Activated naive CD4-positive, alpha-beta T cell treated with anti-CD3 and anti-CD28 coated beads for 36 hours (primary cell): ENCODE measurements at regions not wholly inside any gene's neighbourhood (a gene's known extent, or its start where the extent isn't known, plus 50 kb on each side); places are given as distances from the start of the nearest gene placed in this dataset.

ENCODE experiments used
- CTCF ChIA-PET: fragments of 350-600 bp; sonication (Branson Sonifier 250); formaldehyde crosslinking; loops from one replicate; lab custom pipeline; 2021; ENCODE audit warnings: antibody characterized with exemption; lab: Charles Lee
- DNase-seq: peaks from one replicate; pipeline ENCODE4 v3.0.0-alpha.2; 2020
- H3K27ac Mint-ChIP-seq: one replicate; pipeline ENCODE4 v1.8.0; 2021; ENCODE audit warnings: mild to moderate bottlenecking, mixed read lengths
- H3K27me3 Mint-ChIP-seq: one replicate; pipeline ENCODE4 v1.8.0; 2021; ENCODE audit warnings: low read depth, mixed read lengths
- H3K36me3 Mint-ChIP-seq: one replicate; pipeline ENCODE4 v1.8.0; 2021; ENCODE audit warnings: low read depth, mixed read lengths
- H3K4me1 Mint-ChIP-seq: one replicate; pipeline ENCODE4 v1.8.0; 2021; ENCODE audit warnings: low read depth, mixed read lengths
- H3K4me3 Mint-ChIP-seq: one replicate; pipeline ENCODE4 v1.8.0; 2021; ENCODE audit warnings: mild to moderate bottlenecking, moderate library complexity, mixed read lengths
- H3K9me3 Mint-ChIP-seq: one replicate; pipeline ENCODE4 v1.8.0; 2021; ENCODE audit warnings: mixed read lengths
- intact Hi-C: fragments of 100-400 bp; cut with micrococcal nuclease; formaldehyde crosslinking; loops from one replicate; pipeline ENCODE4 v1.15.1; 2023

- CTCF ChIA-PET: no interaction called here
- Mint-ChIP-seq H3K27ac (no peak overlapping the region), H3K4me3 (no peak overlapping the region), H3K36me3 (peaks cover 4% of the 10 kb centered on the region), H3K9me3 (peaks cover 19% of the 10 kb centered on the region), H3K27me3 (no peaks in the 10 kb centered on the region), H3K4me1 (no peaks in the 10 kb centered on the region)
- intact Hi-C loops: no loop called here
- no peak for DNase-seq
Measured at GRCh38 chr20:12294678-12295077, 377.0 kb downstream of the BTBD3 start.

GRCh38 chr20:12305188-12305950 is 387.7 kb downstream of the BTBD3 start:
- H3K36me3 Mint-ChIP-seq: no peaks in the 10 kb centered on the region
- no peaks in the 10 kb centered on the region for H3K4me1 Mint-ChIP-seq
- intact Hi-C loops: no loop called here
- peaks cover 13% of the 10 kb centered on the region for H3K9me3 Mint-ChIP-seq
- no peaks in the 10 kb centered on the region for H3K27me3 Mint-ChIP-seq
- CTCF ChIA-PET: no interaction called here
- DNase-seq: no peak
- H3K4me3 Mint-ChIP-seq: no peak overlapping the region
- H3K27ac Mint-ChIP-seq: no peak overlapping the region

- CTCF ChIA-PET: no interaction called here
- Mint-ChIP-seq H3K9me3 (peaks cover 15% of the 10 kb centered on the region), H3K36me3 (no peaks in the 10 kb centered on the region), H3K4me3 (no peak overlapping the region), H3K27me3 (no peaks in the 10 kb centered on the region), H3K27ac (no peak overlapping the region), H3K4me1 (no peaks in the 10 kb centered on the region)
- intact Hi-C loops: no loop called here
- no peak for DNase-seq
Measured at GRCh38 chr20:12306107-12306506, 388.4 kb downstream of the BTBD3 start.

- no peak overlapping the region for H3K27ac Mint-ChIP-seq
- DNase-seq: no peak
- H3K4me3 Mint-ChIP-seq: no peak overlapping the region
- no peaks in the 10 kb centered on the region for H3K27me3 Mint-ChIP-seq
- intact Hi-C loops: no loop called here
- H3K36me3 Mint-ChIP-seq: no peaks in the 10 kb centered on the region
- no peaks in the 10 kb centered on the region for H3K4me1 Mint-ChIP-seq
- H3K9me3 Mint-ChIP-seq: peaks cover 5% of the 10 kb centered on the region
- CTCF ChIA-PET: no interaction called here
Measured at GRCh38 chr20:12311094-12311865, 393.6 kb downstream of the BTBD3 start.

GRCh38 chr20:12315652-12316051 is 398.0 kb downstream of the BTBD3 start:
- CTCF ChIA-PET: no interaction called here
- H3K9me3 Mint-ChIP-seq: peaks cover 3% of the 10 kb centered on the region
- intact Hi-C loops: no loop called here
- no peak for DNase-seq
- no peak overlapping the region for H3K27ac Mint-ChIP-seq
- no peaks in the 10 kb centered on the region for H3K4me1 Mint-ChIP-seq
- no peaks in the 10 kb centered on the region for H3K36me3 Mint-ChIP-seq
- no peaks in the 10 kb centered on the region for H3K27me3 Mint-ChIP-seq
- no peak overlapping the region for H3K4me3 Mint-ChIP-seq

- Mint-ChIP-seq H3K4me1 (no peaks in the 10 kb centered on the region), H3K9me3 (peaks cover 2% of the 10 kb centered on the region), H3K27ac (no peak overlapping the region), H3K27me3 (no peaks in the 10 kb centered on the region), H3K36me3 (no peaks in the 10 kb centered on the region), H3K4me3 (no peak overlapping the region)
- no peak for DNase-seq
- CTCF ChIA-PET: no interaction called here
- intact Hi-C loops: no loop called here
Measured at GRCh38 chr20:12316794-12317193, 399.1 kb downstream of the BTBD3 start.

- H3K4me3 Mint-ChIP-seq: no peak overlapping the region
- H3K27ac Mint-ChIP-seq: no peak overlapping the region
- intact Hi-C loops: no loop called here
- no peak for DNase-seq
- CTCF ChIA-PET: no interaction called here
- H3K9me3 Mint-ChIP-seq: peaks cover 2% of the 10 kb centered on the region
- no peaks in the 10 kb centered on the region for H3K27me3 Mint-ChIP-seq
- H3K4me1 Mint-ChIP-seq: no peaks in the 10 kb centered on the region
- no peaks in the 10 kb centered on the region for H3K36me3 Mint-ChIP-seq
Measured at GRCh38 chr20:12317433-12317832, 399.7 kb downstream of the BTBD3 start.

- Mint-ChIP-seq H3K27ac (no peak overlapping the region), H3K4me3 (no peak overlapping the region), H3K27me3 (no peaks in the 10 kb centered on the region), H3K9me3 (peaks cover 2% of the 10 kb centered on the region), H3K4me1 (no peaks in the 10 kb centered on the region), H3K36me3 (no peaks in the 10 kb centered on the region)
- no peak for DNase-seq
- CTCF ChIA-PET: no interaction called here
- intact Hi-C loops: no loop called here
Measured at GRCh38 chr20:12318043-12318442, 400.4 kb downstream of the BTBD3 start.

GRCh38 chr20:12321736-12322135 is 404.0 kb downstream of the BTBD3 start:
- Mint-ChIP-seq H3K9me3 (peaks cover 2% of the 10 kb centered on the region), H3K36me3 (no peaks in the 10 kb centered on the region), H3K4me3 (no peak overlapping the region), H3K27me3 (no peaks in the 10 kb centered on the region), H3K27ac (no peak overlapping the region), H3K4me1 (no peaks in the 10 kb centered on the region)
- intact Hi-C loops: no loop called here
- DNase-seq: no peak
- CTCF ChIA-PET: no interaction called here

GRCh38 chr20:12327205-12327604 is 409.5 kb downstream of the BTBD3 start:
- Mint-ChIP-seq H3K9me3 (peaks cover 4% of the 10 kb centered on the region), H3K27me3 (no peaks in the 10 kb centered on the region)
- CTCF ChIA-PET: no interaction called here

GRCh38 chr20:12331236-12331635 is 413.5 kb downstream of the BTBD3 start:
- CTCF ChIA-PET: interaction anchor here (0.6 kb wide), 1 partner anchor 1341 kb away, joined by 4 read pairs; no protein-coding TSS in a partner anchor
- Mint-ChIP-seq H3K4me3 (no peak overlapping the region), H3K27me3 (no peaks in the 10 kb centered on the region), H3K9me3 (peaks cover 13% of the 10 kb centered on the region), H3K27ac (no peak overlapping the region), H3K36me3 (no peaks in the 10 kb centered on the region), H3K4me1 (no peaks in the 10 kb centered on the region)
- DNase-seq: no peak
- intact Hi-C loops: no loop called here

More at GRCh38 chr20:12327205-12327604, 409.5 kb downstream of the BTBD3 start:
- Mint-ChIP-seq H3K36me3 (no peaks in the 10 kb centered on the region), H3K27ac (no peak overlapping the region), H3K4me1 (no peaks in the 10 kb centered on the region), H3K4me3 (no peak overlapping the region)
- intact Hi-C loops: no loop called here
- no peak for DNase-seq

GRCh38 chr20:12337601-12338000 is 419.9 kb downstream of the BTBD3 start:
- Mint-ChIP-seq H3K4me3 (no peak overlapping the region), H3K27ac (no peak overlapping the region), H3K9me3 (peaks cover 13% of the 10 kb centered on the region), H3K27me3 (no peaks in the 10 kb centered on the region), H3K4me1 (no peaks in the 10 kb centered on the region), H3K36me3 (no peaks in the 10 kb centered on the region)
- intact Hi-C loops: no loop called here
- CTCF ChIA-PET: no interaction called here
- no peak for DNase-seq

GRCh38 chr20:12345978-12346377 is 428.3 kb downstream of the BTBD3 start:
- no peak for DNase-seq
- intact Hi-C loops: no loop called here
- no peak overlapping the region for H3K27ac Mint-ChIP-seq
- H3K27me3 Mint-ChIP-seq: no peaks in the 10 kb centered on the region
- no peaks in the 10 kb centered on the region for H3K36me3 Mint-ChIP-seq
- peaks cover 4% of the 10 kb centered on the region for H3K9me3 Mint-ChIP-seq
- CTCF ChIA-PET: no interaction called here
- no peak overlapping the region for H3K4me3 Mint-ChIP-seq
- no peaks in the 10 kb centered on the region for H3K4me1 Mint-ChIP-seq
